GM23338 (cell line): ENCODE measurements at regions not wholly inside any gene's neighbourhood (a gene's known extent, or its start where the extent isn't known, plus 50 kb on each side); places are given as distances from the start of the nearest gene placed in this dataset.

Experiments
- CREB1 ChIP-seq: fragments of 250-450 bp; sonication (Bioruptor Pico); IDR thresholded peaks from 2 replicates; pipeline ENCODE4 v1.5.0; 2020; ENCODE audit warnings: low read depth, mild to moderate bottlenecking, moderate library complexity
- CTCF ChIP-seq, 2 experiments: fragments of 200-600 bp in 1 of 2; sonication (generic) in 1 of 2; conservative IDR thresholded peaks; 2 replicates each; pipeline versions ENCODE4 v1.5.1 to v1.6.1; 2016 to 2017; ENCODE audit warnings: antibody characterized with exemption in 2 of 2, low read depth in 2 of 2, mild to moderate bottlenecking in 2 of 2, moderate library complexity in 1 of 2
- ETS1 ChIP-seq: IDR thresholded peaks from 2 replicates; pipeline ENCODE4 v1.6.1; 2016; ENCODE audit warnings: antibody characterized with exemption
- EZH2 ChIP-seq: fragments of 200-600 bp; sonication (generic); IDR thresholded peaks from one replicate; pipeline ENCODE4 v1.8.0; 2017; ENCODE audit warnings: antibody characterized with exemption, mild to moderate bottlenecking, low read depth; ENCODE audit not compliant: unreplicated experiment
- JUNB ChIP-seq: IDR thresholded peaks from one replicate; pipeline ENCODE4 v1.6.1; 2016; ENCODE audit warnings: antibody characterized with exemption; ENCODE audit not compliant: unreplicated experiment
- ZNF462 ChIP-seq: fragments of 250-450 bp; sonication (Bioruptor Pico); IDR thresholded peaks from 2 replicates; pipeline ENCODE4 v1.5.0; 2020; ENCODE audit warnings: mild to moderate bottlenecking, moderate library complexity

DNA sequence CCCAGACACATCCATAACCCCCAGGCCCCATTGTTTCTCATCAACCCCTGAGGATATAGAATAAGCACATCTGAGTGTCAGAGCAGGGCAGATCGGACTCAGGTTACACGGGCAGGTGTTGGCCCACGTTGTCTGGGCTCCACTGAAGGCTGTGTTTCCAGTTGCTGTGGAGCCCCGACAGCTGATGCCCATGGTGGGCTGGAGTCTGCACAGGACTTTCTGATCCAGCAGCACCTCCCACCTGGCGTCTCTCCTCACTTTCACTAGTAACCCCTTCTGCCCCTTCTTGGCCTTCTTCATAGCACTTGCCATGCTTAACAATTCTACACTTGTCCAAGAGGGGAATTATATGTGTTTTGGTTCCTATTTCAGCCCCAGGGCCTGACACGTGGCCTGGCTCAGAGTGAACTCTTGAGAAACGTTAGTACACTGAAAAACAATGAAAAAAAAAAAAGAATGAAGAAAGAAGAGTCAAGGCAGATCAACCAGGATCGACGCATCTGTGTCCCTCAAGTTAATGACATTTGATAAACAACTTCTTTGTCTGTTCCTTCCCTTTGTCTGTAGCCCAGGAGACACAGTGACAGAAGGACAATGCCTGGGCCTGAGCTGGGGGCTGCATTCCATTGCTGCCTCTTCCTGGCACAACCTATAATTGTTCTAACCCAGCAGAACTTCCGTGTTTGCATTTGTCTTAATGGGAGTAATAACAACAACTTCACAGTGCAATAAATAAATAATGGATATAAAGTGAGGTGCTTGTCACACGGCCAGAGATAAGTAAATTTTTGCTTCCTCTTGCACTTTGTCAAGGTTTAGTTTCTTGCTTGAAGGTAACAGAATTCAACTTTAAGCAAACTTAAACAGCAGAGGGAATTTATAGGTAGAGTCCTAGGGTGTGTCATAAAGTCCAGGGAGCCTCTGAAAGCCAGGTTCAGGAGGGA is 224.2 kb upstream of the SSTR4 start (continued):
- TF ChIP-seq ZNF462 (CRISPR knock-in tag): no peak
- no peak for TF ChIP-seq ETS1
- TF ChIP-seq JUNB: no peak
- no peak for TF ChIP-seq EZH2
- no peak for TF ChIP-seq CTCF (conservative IDR thresholded peaks at IDR 0.05; ENCODE audit: low read depth in 2 of 2)
- no peak for TF ChIP-seq CREB1 (CRISPR knock-in tag)
